Adrenal gland (tissue), 5 donors: ENCODE measurements at regions not wholly inside any gene's neighbourhood (a gene's known extent, or its start where the extent isn't known, plus 50 kb on each side); places are given as distances from the start of the nearest gene placed in this dataset.

Experiments
- POLR2A ChIP-seq, 2 donors: fragments of 450-650 bp; IDR thresholded peaks; one replicate each; pipeline ENCODE4 v1.6.1; 2017; ENCODE audit warnings: antibody characterized with exemption in 2 of 2, mild to moderate bottlenecking in 2 of 2, moderate library complexity in 1 of 2
- TF ChIP-seq, protein P1 (sequence below), 6 experiments: fragments of 450-650 bp in 4 of 6; fragments of 200-600 bp in 2 of 6; sonication (generic) in 1 of 6; IDR thresholded peaks; 1 replicate in 5 of 6; 2 replicates in 1 of 6; pipeline versions ENCODE4 v1.5.1 to v1.8.0; 2016 to 2021; ENCODE audit warnings: antibody characterized with exemption in 6 of 6, mild to moderate bottlenecking in 2 of 6, moderate library complexity in 1 of 6
- donor health status: DM: no; HTN: no; CAD: no.

DNA sequence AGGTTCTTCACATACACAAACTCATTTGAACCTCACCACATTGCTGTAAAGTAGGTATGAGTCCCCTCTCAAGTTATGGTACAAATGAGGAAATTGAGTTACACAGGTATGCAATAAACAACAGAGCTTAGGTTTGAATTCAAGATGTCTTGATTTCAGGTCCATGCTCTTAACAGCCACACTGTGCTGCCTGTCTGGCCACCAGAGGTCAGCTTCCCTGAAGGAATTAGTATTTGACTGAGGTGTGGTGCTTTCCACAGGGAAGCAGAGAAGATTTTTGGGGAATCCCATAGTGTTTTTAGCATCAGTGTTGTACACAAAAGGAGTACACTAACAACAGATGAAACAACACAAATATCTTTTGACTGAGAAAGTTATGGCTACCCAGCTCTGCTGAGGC lies 94.4 kb upstream of the ITGA1 start:
- TF ChIP-seq, protein P1, sequence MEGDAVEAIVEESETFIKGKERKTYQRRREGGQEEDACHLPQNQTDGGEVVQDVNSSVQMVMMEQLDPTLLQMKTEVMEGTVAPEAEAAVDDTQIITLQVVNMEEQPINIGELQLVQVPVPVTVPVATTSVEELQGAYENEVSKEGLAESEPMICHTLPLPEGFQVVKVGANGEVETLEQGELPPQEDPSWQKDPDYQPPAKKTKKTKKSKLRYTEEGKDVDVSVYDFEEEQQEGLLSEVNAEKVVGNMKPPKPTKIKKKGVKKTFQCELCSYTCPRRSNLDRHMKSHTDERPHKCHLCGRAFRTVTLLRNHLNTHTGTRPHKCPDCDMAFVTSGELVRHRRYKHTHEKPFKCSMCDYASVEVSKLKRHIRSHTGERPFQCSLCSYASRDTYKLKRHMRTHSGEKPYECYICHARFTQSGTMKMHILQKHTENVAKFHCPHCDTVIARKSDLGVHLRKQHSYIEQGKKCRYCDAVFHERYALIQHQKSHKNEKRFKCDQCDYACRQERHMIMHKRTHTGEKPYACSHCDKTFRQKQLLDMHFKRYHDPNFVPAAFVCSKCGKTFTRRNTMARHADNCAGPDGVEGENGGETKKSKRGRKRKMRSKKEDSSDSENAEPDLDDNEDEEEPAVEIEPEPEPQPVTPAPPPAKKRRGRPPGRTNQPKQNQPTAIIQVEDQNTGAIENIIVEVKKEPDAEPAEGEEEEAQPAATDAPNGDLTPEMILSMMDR (IDR thresholded peaks at IDR 0.05): peak; percentile 54 to 76 (median 68)
- no peak for TF ChIP-seq POLR2A (IDR thresholded peaks at IDR 0.05)
